Activated naive CD4-positive, alpha-beta T cell treated with Interleukin-2 at 50 U/mL for 16 hours (primary cell): ENCODE measurements at regions not wholly inside any gene's neighbourhood (a gene's known extent, or its start where the extent isn't known, plus 50 kb on each side); places are given as distances from the start of the nearest gene placed in this dataset.
"Not testable (repeated sequence)": the region's sequence is repeated elsewhere in the genome, so short reads cannot be mapped to it uniquely, and the experiment has no call there.

Experiments
- DNase-seq: peaks from one replicate; pipeline ENCODE4 v3.0.0-alpha.2; 2020

DNA sequence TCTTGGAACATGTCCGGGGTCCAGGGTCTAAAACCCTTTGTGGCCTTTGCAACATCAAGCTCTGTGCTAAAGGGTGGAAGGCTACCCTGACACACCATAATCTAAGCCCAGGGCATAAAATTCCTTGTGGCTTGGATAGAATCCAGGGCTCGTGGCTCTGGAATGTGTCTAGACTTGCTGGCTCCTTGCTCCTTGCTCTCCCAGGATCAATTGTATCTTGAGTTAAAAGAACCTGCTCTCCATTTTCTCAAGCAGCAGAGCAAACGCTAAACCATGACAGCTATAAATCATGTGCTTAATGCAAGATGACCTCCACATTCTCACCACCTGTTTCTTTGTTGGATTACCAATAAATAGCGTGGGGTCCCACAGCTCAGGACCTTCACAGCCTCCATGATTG lies 1140.9 kb upstream of the TMPRSS15 start:
- DNase-seq, result not testable (repeated sequence)

DNA sequence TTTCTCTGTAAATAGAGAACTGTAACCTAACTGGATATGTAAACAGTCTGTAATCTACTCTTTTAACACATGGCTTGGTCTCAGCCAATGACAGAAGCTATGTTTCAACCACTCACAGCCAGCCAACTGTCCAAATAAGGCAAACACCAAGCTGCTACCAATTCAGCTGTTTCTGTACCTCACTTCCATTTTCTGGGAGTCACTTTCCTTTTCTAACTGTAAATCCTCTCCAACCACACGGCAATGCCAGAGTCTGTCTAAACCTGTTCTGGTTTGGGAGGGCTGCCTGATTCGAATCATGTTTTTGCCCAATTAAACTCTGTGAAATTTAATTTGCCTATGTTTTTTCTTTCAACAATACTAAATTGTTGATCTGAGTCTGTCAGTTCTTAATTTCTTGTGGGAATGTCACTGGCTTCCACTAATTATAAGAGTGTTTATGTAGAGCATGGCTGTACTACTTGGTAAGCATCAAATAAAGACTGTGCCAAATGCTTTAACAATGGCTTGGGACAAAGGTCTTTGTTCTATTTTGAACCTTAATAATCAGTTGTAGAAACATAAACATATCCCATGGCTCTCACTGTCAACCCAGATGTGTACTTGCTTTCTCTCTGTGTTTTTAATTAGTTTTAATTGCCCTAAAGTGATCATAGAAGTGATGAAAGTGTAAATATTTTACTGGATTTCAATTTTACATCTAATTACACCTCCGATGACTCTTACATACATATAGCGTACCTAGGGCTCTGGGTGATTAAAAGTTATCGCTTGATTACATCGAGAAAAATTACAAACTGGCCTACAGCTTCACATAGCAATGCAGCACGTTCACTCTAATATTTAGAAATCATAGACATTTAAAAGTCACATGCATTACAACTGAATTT lies 1144.6 kb upstream of the TMPRSS15 start:
- no peak for DNase-seq

DNA sequence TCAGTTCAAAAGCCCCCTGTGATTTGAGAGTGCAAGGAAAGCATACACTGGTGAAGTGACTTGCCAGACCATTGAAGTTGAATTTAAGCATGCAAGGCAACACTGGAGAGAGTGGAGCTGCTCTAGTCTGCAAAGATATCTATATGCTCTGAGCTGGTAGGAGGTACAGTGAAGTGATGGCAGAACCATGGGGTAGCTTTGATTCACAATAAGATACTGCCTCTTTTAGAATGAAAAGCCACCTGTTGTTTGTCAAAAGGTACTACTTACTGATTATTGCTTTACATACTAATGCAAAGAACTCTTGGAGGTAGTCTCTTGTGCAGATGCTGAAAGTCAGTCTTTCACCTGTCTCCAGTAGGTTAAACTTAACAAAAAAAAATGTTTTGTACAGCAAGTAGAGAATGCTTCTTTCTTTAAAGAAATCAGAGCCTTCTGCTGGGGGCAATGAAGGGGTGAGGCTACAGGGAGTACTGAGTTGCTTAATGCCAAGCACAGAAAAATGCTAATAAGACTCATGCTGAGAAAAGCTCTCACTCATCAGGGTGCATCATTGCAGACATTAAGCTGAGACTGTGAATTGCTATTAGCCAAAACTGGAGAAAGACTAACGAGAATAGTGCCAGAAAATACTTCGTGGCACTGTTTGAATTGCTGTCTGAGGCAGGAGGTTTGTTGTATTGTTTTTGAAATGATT lies 1150.5 kb upstream of the TMPRSS15 start:
- DNase-seq, result no peak

DNA sequence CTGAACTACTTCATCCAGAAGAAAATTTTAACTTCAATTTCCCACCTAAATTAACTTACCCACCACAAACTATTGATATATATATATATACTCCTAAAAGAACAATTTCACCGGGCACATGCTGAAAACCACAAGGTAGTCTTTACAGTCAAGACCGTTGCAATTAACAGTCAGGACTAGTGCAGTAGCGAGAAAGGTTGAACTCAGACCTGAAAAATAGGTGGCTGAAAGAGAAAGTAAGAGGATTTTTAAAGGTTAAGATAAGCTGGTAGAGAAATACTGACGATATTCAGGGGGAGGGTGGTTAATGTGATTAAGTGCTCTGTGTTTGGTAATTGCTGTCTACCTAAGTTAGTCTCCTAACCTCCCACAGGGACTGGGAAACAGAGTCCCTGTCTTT lies 1153.5 kb upstream of the TMPRSS15 start:
- no peak for DNase-seq

DNA sequence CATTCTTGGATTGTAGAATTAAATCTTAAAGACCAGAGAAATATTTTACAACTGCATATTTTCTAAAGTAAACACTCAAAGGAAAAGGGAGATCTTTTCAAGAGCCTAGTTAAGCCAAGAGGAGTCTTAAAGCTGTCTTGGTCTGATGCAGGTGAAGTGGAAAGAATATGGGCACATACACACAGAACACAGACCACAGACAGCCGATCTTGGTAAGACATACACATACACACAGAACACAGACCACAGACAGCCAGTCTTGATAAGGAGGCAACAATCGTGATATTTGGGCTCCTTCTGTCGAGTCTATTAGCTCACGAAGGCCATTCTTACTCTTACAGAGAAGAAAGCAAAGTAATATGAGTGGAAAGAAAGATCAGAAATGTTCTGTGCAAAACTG lies 1153.9 kb upstream of the TMPRSS15 start:
- no peak for DNase-seq

DNA sequence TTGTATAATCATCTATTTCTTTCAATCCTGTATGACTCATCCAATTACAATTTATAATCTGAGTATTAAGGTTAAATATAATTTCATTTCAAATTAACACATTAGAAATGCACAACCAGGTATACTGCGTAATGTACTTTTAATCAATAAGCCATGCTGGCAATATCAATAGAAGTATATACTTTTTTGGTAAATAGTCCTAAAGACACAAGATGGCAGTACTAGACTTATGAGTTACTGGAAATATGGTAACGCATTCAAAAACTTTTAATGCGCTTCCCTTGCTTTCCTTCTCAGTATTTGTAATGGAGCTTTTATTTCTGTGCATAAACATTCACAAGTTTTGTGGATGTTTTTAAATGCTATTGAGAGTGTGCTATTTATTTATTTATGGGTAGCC lies 1162.0 kb upstream of the TMPRSS15 start:
- no peak for DNase-seq

DNA sequence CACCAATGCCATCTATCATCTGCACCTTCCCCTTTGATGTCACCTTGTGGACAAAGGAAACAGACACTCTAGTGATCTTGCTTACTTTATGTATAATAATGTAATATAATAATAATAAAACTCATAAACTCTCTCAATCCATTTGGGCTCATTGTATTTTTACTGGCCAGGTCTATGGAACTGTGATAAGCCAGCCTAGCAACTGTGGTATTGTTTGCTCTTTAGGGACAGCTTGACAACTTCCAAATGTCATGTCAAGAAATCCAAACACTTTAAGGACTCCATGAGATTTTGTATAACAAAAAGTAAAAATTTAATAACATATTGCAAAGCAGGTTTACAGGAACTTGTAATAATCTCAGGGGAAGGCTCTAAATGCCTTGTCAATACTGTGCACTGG lies 1163.4 kb upstream of the TMPRSS15 start:
- DNase-seq, result no peak

DNA sequence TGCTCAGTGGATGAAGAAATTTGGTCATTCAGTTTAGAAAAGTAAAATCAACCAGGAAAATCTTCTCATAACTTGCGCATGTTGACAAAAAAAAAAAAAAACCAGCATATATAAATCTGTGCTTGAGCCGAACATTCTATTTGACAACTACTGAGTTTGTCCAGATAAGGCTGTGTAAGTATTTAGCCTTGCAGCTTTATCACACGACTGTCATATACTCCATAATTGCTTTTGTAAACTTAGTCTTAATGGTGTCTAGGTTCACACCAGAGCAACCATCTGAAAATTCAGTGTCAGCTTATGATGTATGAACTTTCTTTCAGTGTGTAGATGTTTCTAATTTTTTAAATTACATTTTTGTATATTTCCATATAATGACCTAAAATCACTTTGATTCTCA lies 1173.8 kb upstream of the TMPRSS15 start:
- no peak for DNase-seq

DNA sequence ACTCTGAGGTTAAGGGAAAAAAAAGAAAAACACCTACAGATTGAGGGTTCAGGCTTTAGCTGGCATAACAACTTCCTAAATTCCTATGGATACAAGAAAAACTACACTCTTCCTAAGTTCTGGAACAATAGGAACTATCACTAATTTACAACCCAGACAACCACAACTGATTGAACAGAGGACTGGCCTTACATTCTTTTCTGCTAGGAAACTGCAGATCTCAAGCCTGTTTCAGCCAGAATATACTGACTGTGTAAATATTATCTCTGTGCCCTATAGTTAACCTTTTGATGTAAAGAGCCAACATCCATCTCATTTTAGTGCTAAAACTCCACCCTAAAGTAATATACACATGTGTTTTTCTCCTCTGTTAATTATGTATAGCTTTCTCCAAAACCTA lies 1186.5 kb upstream of the TMPRSS15 start:
- no peak for DNase-seq

DNA sequence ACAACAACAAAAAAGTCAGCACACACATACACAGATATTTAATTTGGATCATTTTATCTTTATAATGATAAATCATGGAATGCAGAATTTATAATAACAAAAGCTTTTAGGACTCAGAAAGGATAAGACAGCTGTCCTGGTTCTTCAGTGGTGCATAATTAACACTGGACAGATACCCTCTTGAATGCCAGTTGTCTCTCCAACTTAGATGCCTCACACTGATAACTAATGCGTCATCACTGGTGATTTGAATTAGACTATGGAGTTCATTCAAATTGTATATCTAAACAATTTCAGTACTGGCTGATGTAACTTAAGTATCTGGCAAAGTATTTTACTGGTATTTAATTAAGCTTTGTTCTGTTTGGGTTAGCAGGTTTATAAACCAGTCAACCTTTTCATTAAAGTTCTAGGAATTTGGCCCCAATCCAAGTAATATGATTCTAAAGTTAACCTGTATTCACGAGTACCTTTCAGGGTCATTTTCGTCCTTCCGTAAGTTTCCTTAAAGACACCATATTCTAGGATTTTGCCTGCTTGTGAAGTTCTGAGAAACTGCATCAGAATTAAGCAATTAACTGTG lies 1199.5 kb upstream of the TMPRSS15 start:
- no peak for DNase-seq

DNA sequence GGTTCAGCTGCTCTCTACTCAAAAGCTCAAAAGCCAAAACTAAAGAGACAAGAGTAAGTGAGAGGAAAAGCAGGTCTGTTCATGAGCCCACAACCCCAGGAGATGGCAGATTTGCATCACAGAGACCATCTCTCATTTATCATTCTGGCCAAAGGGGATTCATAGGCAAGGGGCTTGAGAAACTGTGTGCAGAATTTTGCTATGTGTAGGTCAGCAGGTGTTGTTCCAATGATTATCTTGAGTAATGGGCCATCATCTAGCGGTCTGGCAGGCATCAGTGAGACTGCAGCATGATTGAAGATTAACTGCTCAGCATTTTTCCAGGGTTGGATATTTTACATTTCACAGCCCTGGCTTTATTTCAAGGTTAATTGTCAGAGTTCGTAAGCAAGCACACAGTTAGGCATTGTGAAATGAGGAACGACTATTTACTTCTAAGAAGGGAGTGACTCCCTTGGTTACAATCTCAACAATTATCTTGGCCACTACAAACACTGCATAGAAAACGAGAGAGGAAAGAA lies 1204.6 kb upstream of the TMPRSS15 start:
- DNase-seq, result no peak

DNA sequence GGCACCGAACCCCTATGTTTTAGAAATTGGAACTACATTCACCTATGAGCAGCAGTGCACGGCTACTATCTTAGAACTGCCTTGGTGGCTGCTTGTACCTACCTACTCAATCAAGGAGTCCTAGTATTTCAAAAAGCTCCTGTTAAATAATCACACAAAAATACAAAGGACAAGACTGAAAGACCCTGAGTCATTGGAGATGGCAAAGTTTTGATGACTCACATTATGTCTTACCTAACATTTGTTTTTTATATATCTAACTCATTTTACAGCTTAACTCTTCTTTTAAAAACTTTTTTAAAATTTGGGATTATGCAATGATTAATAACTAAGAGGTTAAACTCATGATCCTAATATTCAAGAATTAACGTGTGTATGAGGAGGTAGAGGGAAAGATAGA lies 1206.0 kb upstream of the TMPRSS15 start:
- no peak for DNase-seq

DNA sequence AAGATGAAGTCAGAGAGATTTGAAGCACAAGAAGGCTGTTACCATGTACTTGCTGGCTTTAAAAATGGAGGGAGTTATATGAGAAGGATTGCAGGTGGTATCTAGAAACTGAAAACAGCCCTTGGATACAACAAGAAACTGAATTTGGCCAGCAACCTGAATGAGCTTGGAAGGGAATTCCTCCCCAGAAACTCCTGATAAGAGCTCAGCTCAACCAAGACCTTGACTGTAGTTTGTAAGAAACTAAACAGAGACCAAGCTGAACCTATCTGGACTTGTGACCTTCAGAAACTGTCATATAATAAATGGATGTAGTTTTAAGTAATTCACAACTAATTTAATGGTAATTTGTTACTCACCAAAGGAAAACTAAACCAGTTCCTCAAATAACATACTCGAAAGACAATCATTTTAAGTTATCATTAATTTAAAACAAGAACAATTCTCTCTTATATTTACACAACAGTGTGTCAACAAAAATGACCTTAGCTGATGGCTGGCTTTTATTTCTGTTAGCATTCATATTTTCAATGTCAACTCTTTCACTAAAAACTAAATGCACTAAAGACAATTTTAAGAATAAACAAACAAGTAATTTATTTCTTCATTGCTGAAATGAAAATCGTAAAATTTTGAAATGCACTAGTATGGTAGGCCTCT lies 1218.4 kb upstream of the TMPRSS15 start:
- no peak for DNase-seq

DNA sequence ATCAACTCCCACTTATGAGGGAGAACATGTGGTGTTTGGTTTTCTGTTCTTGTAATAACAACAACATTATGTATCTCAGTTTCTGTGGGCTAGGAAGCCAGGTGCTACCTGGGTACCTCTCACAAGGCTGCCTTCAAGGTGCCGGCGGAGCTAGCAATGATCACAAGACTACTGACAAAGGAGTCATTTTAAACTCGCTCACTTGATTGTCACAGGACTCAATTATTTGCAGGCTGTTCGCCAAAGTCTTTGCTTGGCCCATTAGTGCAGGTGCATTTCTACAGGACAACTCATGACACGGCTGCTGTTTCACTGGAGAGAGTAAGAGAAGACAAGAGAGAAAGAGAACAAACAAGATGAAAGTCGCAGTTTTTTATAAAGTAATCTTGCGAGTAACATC lies 1237.4 kb upstream of the TMPRSS15 start:
- no peak for DNase-seq

DNA sequence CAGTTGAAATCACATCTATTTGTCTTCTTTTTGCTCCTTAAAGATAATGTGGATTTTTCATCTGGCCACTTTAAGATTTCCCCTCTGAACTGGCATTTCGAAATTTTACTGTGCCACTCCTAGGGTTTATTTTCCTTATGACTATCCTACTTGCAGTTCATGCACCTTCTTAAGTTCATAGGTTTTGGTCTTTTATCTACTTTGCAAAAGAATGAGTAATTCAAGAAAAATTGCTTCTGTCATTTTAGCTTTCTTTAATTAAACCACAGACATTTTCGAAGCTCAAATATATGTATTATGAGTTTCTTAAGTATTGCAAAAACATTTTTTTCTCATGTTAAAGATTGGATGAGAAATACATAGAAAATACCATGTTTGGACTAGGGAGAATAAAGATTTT lies 1244.8 kb upstream of the TMPRSS15 start:
- no peak for DNase-seq

DNA sequence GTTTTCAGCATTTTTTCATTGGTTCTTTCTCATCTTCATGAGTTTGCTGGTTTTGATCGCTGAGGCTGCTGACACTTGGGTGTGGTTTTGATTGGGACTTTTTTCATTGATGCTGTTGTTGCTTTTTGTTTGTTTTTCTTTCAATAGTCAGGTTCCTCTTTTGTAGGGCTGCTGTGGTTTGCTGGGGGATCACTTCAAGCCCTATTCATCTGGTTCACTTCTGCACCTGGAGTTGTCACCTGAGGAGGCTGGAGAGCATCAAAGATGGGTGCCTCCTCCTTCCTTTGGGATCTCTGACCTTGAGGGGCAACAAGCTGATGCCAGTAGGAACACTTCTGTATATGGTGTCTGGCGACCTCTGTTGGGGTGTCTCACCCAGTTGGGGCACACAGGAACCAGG lies 1279.9 kb upstream of the TMPRSS15 start:
- DNase-seq, result no peak

DNA sequence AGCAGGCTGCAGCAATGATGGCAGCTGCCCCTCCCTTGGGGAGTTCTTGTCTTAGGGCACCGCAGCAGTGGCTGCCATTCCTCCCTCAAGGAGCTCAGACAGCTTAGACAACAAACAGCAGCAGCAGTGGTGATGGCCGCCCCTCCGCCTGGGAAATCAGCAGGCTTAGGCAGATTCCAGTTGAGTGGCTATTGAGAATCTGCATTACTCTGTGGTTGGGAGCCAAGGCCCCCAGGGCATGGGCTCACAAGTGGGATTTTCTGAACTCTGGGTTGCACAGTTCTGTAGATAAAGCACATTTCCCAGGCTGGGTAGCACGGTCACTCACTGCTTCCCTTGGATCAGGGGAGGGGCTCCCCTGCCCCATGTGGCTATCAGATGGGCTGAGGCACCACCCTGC lies 1280.7 kb upstream of the TMPRSS15 start:
- no peak for DNase-seq

DNA sequence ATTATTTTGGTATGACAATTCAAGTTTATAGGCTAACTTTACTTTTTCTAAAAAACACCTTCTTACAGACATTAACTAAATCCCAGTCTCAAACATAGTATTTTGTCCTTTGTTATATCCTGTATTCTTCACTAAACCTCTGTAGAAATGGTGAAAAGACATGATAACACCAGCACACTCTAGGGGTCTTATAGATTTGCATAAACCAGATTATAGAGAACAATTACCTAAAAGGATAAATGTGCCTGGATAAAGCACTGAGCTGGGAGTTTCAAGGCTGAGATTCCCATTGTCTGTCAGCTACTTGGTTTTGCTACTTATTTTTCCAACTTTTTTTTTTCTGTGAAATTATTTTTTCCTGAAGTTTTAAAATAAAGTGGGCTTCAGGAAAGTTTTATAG lies 1288.6 kb upstream of the TMPRSS15 start:
- no peak for DNase-seq

DNA sequence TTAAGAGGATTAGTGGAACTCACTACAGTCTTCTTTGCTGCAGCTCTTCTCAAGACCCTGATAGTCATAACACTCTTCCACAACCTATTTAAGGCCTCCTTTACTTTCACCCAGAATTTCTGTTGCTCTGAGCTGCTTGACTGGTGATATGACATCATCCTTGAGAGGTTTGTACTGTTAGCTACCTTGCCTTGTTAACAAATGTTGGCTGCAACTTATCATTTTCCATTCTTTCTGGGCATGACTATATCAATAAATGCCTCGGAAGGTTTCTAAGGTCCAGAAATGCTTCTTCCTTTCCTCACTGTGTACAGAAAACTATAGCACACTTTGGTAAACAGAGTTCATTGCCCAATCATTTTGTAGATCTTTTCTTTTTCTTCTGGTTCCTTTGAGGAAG lies 1292.2 kb upstream of the TMPRSS15 start:
- DNase-seq, result no peak

DNA sequence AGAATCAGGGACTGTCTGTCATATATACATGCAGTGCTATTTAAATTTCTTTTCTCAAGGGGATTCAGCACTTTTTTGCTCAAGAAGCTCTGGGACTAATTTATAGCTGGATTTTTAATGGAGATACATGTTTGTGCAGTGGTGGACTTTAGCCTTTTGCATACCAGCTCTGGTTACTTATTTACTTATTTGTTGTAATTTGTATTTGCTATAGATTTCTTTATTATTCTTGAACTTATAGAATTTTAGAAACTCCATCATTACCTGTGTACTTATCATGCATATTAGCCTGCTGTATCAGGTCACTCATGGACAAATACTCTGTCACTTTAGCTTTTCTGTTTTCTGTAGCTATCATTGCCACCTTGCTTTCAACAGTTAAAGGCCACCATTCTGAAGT lies 1296.9 kb upstream of the TMPRSS15 start:
- DNase-seq, result no peak

DNA sequence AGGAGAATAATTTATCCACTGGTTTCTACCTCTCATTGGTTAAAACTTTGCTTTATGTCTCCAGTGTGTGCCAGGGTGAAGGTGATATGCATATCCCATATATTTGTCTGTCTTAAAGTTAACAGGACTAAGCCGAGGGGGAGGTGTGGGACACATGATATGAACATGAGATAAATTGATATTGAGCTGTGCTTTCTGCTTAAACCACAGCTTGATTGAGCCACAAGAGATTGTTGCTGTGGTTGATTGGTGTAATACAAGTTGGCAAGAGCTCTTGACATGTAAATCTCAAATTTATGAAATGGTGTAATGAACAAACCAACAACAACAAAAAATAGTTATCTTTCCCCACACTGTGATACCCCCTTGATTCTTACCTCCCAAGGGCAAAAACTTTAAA lies 1295.5 kb upstream of the NCAM2 start:
- DNase-seq, result no peak

DNA sequence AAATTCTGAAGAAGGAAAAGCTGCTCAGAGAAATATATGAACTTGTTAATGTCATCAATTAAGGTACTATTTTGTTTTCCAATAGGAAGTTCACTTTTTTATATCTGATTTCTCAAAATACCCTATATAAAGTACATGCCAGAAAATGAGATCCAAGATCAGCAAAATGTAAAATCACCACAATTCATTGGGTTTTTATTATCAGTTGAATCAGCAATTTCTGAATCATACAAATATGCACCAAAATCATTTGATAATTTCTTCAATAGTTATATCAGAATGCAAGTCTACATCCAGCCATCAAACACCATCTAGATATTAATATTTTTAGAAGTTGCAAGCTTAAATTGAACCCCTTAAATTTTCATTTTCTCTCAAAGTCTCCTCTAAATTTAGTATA lies 1293.4 kb upstream of the NCAM2 start:
- no peak for DNase-seq

DNA sequence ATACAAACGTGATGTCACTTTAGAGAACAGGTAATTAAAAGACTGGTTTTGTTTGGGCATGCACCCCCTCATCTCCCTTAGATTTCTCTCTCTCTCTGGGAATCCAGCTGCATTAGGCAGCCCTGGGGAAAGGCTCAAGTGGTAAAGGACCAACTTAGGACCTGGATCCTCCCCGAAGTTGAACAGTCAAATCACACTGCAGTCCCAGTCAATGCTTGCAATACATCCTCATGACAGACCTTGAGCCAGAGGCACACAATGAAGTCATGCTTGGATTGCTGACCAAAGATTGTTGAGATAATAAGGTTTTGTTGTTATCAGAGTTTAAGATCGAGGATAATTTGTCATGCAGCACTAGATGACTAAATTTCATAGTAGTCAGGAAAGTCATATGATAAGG lies 1285.8 kb upstream of the NCAM2 start:
- no peak for DNase-seq
